Right ventricle myocardium superior (tissue), 1 donor: ENCODE measurements at regions not wholly inside any gene's neighbourhood (a gene's known extent, or its start where the extent isn't known, plus 50 kb on each side); places are given as distances from the start of the nearest gene placed in this dataset.
"Not testable (repeated sequence)": the region's sequence is repeated elsewhere in the genome, so short reads cannot be mapped to it uniquely, and the experiment has no call there.

Experiments used
- ATAC-seq: fragments of 200-7000 bp; cut with Tn5 transposase; one replicate; pipeline ENCODE4 v1.9.1; 2020; ENCODE audit warnings: mild to moderate bottlenecking; ENCODE audit not compliant: poor library complexity
- DNase-seq: peaks from one replicate; pipeline ENCODE4 v3.0.0-alpha.2; 2020
- intact Hi-C: fragments of 100-400 bp; cut with DNase I; formaldehyde crosslinking; loops from one replicate; pipeline ENCODE4 v1.11.2; 2022
- donor health status: DM: no; HTN: yes; CAD: no; lungs with severe emphysema.

GRCh38 chr1:8134546-8135235 is 108.6 kb upstream of the ERRFI1 start:
- ATAC-seq, result peak; percentile 13
- DNase-seq, result no peak
- intact Hi-C loops, result no loop called here

GRCh38 chr1:8133657-8134430 is 107.7 kb upstream of the ERRFI1 start:
- peak; percentile 72 for DNase-seq
- ATAC-seq, result peak; percentile 88
- intact Hi-C loops, result no loop called here

GRCh38 chr1:8133190-8133589 is 107.1 kb upstream of the ERRFI1 start:
- intact Hi-C loops, result no loop called here
- ATAC-seq (no peak), DNase-seq (no peak)

- DNase-seq, result no peak
- intact Hi-C loops, result no loop called here
- peak; percentile 45 for ATAC-seq
These were observed 101.1 kb upstream of the ERRFI1 start for GRCh38 chr1:8127171-8127641.

- DNase-seq (no peak), ATAC-seq (no peak)
- intact Hi-C loops, result no loop called here
These were observed 96.6 kb upstream of the ERRFI1 start for GRCh38 chr1:8122477-8123407.

GRCh38 chr1:8122160-8122476 is 96.0 kb upstream of the ERRFI1 start:
- intact Hi-C loops, result no loop called here
- no peak for ATAC-seq
- no peak for DNase-seq

GRCh38 chr1:8121261-8122159 is 95.4 kb upstream of the ERRFI1 start:
- intact Hi-C loops, result no loop called here
- DNase-seq, result no peak

GRCh38 chr1:8120693-8121260 is 94.7 kb upstream of the ERRFI1 start:
- intact Hi-C loops, result no loop called here
- DNase-seq (no peak), ATAC-seq (no peak)

More at GRCh38 chr1:8121261-8122159, 95.4 kb upstream of the ERRFI1 start:
- peak; percentile 51 for ATAC-seq

GRCh38 chr1:8118736-8119135 is 92.6 kb upstream of the ERRFI1 start:
- DNase-seq, intact Hi-C loops, ATAC-seq: not testable (repeated sequence)

- ATAC-seq, result no peak
- no peak for DNase-seq
- intact Hi-C loops, result no loop called here
These were observed 91.9 kb upstream of the ERRFI1 start for GRCh38 chr1:8118031-8118451.

- ATAC-seq (peak; percentile 89), DNase-seq (peak; percentile 84)
- intact Hi-C loops, result no loop called here
These were observed 90.8 kb upstream of the ERRFI1 start for GRCh38 chr1:8116894-8117264.

GRCh38 chr1:8115769-8116167 is 89.7 kb upstream of the ERRFI1 start:
- no peak for DNase-seq
- ATAC-seq, result no peak
- intact Hi-C loops, result no loop called here

- no peak for DNase-seq
- intact Hi-C loops, result no loop called here
- no peak for ATAC-seq
These were observed 89.1 kb upstream of the ERRFI1 start for GRCh38 chr1:8115031-8115768.

- no peak for ATAC-seq
- no peak for DNase-seq
- intact Hi-C loops, result no loop called here
These were observed 87.4 kb upstream of the ERRFI1 start for GRCh38 chr1:8113262-8114220.

- intact Hi-C loops, result no loop called here
- DNase-seq, result no peak
These were observed 86.6 kb upstream of the ERRFI1 start for GRCh38 chr1:8112611-8113261.

GRCh38 chr1:8111560-8111959 is 85.5 kb upstream of the ERRFI1 start:
- ATAC-seq (no peak), DNase-seq (no peak)
- intact Hi-C loops, result no loop called here

More at GRCh38 chr1:8112611-8113261, 86.6 kb upstream of the ERRFI1 start:
- no peak for ATAC-seq
